ENCODE measurements at regions not wholly inside any gene's neighbourhood (a gene's known extent, or its start where the extent isn't known, plus 50 kb on each side); places are given as distances from the start of the nearest gene placed in this dataset.

GRCh38 chr1:94303005-94303404 lies 65.6 kb upstream of the ARHGAP29 start (continued):
- no peak for TF ChIP-seq ZNF664 (tag by site-specific recombination; IDR thresholded peaks at IDR 0.05)
- TF ChIP-seq ZNF24 (tag by site-specific recombination; IDR thresholded peaks at IDR 0.05): no peak
- TF ChIP-seq ZNF792 (tag by site-specific recombination; IDR thresholded peaks at IDR 0.05): no peak
- TF ChIP-seq ZNF184 (tag by site-specific recombination; IDR thresholded peaks at IDR 0.05): no peak
- no peak for TF ChIP-seq ZNF391 (tag by site-specific recombination; IDR thresholded peaks at IDR 0.05; ENCODE audit: borderline replicate concordance, low read depth)
- no peak for TF ChIP-seq AEBP2 (tag by site-specific recombination; IDR thresholded peaks at IDR 0.05; ENCODE audit: borderline replicate concordance)
- no peak for TF ChIP-seq PRDM4 (tag by site-specific recombination; IDR thresholded peaks at IDR 0.05)
- TF ChIP-seq ZNF169 (tag by site-specific recombination; IDR thresholded peaks at IDR 0.05): no peak
- no peak for TF ChIP-seq MEIS1 (CRISPR knock-in tag; IDR thresholded peaks at IDR 0.05; ENCODE audit: borderline replicate concordance)
- no peak for TF ChIP-seq ZBTB10 (tag by site-specific recombination; IDR thresholded peaks at IDR 0.05)

- TF ChIP-seq ZNF48 (tag by site-specific recombination; IDR thresholded peaks at IDR 0.05) (no peak), ZNF146 (tag by site-specific recombination; IDR thresholded peaks at IDR 0.05) (no peak), ZBTB10 (tag by site-specific recombination; IDR thresholded peaks at IDR 0.05) (no peak), MEIS1 (CRISPR knock-in tag; IDR thresholded peaks at IDR 0.05; ENCODE audit: borderline replicate concordance) (no peak), ZNF266 (tag by site-specific recombination; IDR thresholded peaks at IDR 0.05; ENCODE audit: low read depth) (no peak), MZF1 (tag by site-specific recombination; IDR thresholded peaks at IDR 0.05; ENCODE audit: borderline replicate concordance) (no peak), ZNF404 (tag by site-specific recombination; IDR thresholded peaks at IDR 0.05) (no peak), ZNF112 (tag by site-specific recombination; IDR thresholded peaks at IDR 0.05) (no peak), ZFP69B (tag by site-specific recombination; IDR thresholded peaks at IDR 0.05) (no peak), SP7 (tag by site-specific recombination; IDR thresholded peaks at IDR 0.05) (no peak), ZNF76 (tag by site-specific recombination; IDR thresholded peaks at IDR 0.05; ENCODE audit: borderline replicate concordance, low read depth) (no peak), KLF9 (tag by site-specific recombination; IDR thresholded peaks at IDR 0.05; ENCODE audit: low read depth) (no peak), ZNF645 (tag by site-specific recombination; IDR thresholded peaks at IDR 0.05) (no peak), ZNF654 (tag by site-specific recombination; IDR thresholded peaks at IDR 0.05; ENCODE audit: low read depth) (no peak), ZNF549 (tag by site-specific recombination; IDR thresholded peaks at IDR 0.05) (no peak), ZXDB (tag by site-specific recombination; IDR thresholded peaks at IDR 0.05) (no peak), YY2 (tag by site-specific recombination; IDR thresholded peaks at IDR 0.05) (no peak), GLI2 (tag by site-specific recombination; IDR thresholded peaks at IDR 0.05; ENCODE audit: borderline replicate concordance, low read depth) (no peak), OSR2 (tag by site-specific recombination; IDR thresholded peaks at IDR 0.05) (no peak)
- ChIA-PET POLR2A (no interaction called here), CTCF (interaction anchor here (1.6 kb wide), 1 partner anchor 34 kb away, joined by 3 read pairs; no protein-coding TSS in a partner anchor)
- H3K36me3 ChIP-seq (ENCODE audit: control insufficient read depth in 2 of 2, insufficient read depth in 1 of 2, low read length in 2 of 2): no peaks in the 10 kb centered on the region
- no peaks in the 10 kb centered on the region for H3K4me1 ChIP-seq (ENCODE audit: control insufficient read depth, insufficient read depth, low read length)
- no peak overlapping the region for H3K27ac ChIP-seq (ENCODE audit: extremely low read depth, low read depth, low read length)
- H3K9me3 ChIP-seq (ENCODE audit: control insufficient read depth, insufficient read depth, low read depth, low read length): no peaks in the 10 kb centered on the region
- no peak overlapping the region for H3K4me3 ChIP-seq (ENCODE audit: low read depth, low read length)
Measured at GRCh38 chr1:94302497-94302896, 65.1 kb upstream of the ARHGAP29 start.

Data from HEK293 (cell line).